B cell (primary cell): ENCODE measurements at regions not wholly inside any gene's neighbourhood (a gene's known extent, or its start where the extent isn't known, plus 50 kb on each side); places are given as distances from the start of the nearest gene placed in this dataset.
"Not testable (repeated sequence)": the region's sequence is repeated elsewhere in the genome, so short reads cannot be mapped to it uniquely, and the experiment has no call there.

Experiments
- ATAC-seq: fragments of 200-7000 bp; cut with Tn5 transposase; one replicate; pipeline ENCODE4 v1.10.0; 2021; ENCODE audit warnings: low read depth, mild to moderate bottlenecking, moderate number of reproducible peaks, moderate library complexity
- CTCF ChIA-PET: fragments of 350-600 bp; sonication (Branson Sonifier 250); formaldehyde crosslinking; loops from one replicate; lab custom pipeline; 2021; ENCODE audit warnings: antibody characterized with exemption, inconsistent platforms; lab: Charles Lee
- POLR2A ChIA-PET: fragments of 350-600 bp; sonication (Branson Sonifier 250); formaldehyde crosslinking; loops from one replicate; lab custom pipeline; 2021; ENCODE audit warnings: antibody characterized with exemption; lab: Charles Lee
- DNase-seq: peaks from one replicate; pipeline ENCODE4 v3.0.0; 2013
- H2AFZ ChIP-seq: 2 replicates; pipeline ENCODE4 v1.6.1; 2012; ENCODE audit warnings: mild to moderate bottlenecking, low read depth, low read length; ENCODE audit not compliant: insufficient read depth, poor library complexity, severe bottlenecking
- H3K27ac ChIP-seq, 2 donors: 1 replicate in 1 of 2; 2 replicates in 1 of 2; pipeline ENCODE4 v1.5.1; 2012 to 2013; ENCODE audit warnings: low read length in 2 of 2, mild to moderate bottlenecking in 2 of 2, moderate library complexity in 1 of 2
- H3K27me3 ChIP-seq, 4 experiments: fragments of 200-600 bp in 1 of 4; sonication (generic) in 1 of 4; replicated peaks in 1 of 4; 1 replicate in 2 of 4; 2 replicates in 2 of 4; pipeline versions ENCODE4 v1.6.1 to v1.7.0; 2013 to 2016; ENCODE audit warnings: low read length in 3 of 4, mild to moderate bottlenecking in 2 of 4, mixed read lengths in 1 of 4, moderate library complexity in 1 of 4; ENCODE audit not compliant: insufficient read depth in 4 of 4, control insufficient read depth in 3 of 4; ENCODE audit errors: control extremely low read depth in 1 of 4
- H3K36me3 ChIP-seq, 2 experiments: replicated peaks in 1 of 2; 1 replicate in 1 of 2; 2 replicates in 1 of 2; pipeline versions ENCODE4 v1.6.1 to v1.7.1; 2013; ENCODE audit warnings: low read length in 1 of 2; ENCODE audit not compliant: insufficient read depth in 2 of 2, control insufficient read depth in 1 of 2; ENCODE audit errors: control extremely low read depth in 1 of 2, extremely low read depth in 1 of 2
- H3K4me1 ChIP-seq, 2 donors: fragments of 200-600 bp in 1 of 2; sonication (generic) in 1 of 2; 1 replicate in 1 of 2; 2 replicates in 1 of 2; pipeline versions ENCODE4 v1.5.1 to v1.6.1; 2013 to 2017; ENCODE audit warnings: low read length in 2 of 2; ENCODE audit not compliant: control insufficient read depth in 2 of 2, insufficient read depth in 2 of 2
- H3K4me2 ChIP-seq: replicated peaks from 2 replicates; pipeline ENCODE3; 2012; ENCODE audit warnings: mild to moderate bottlenecking, low read depth, low read length; ENCODE audit not compliant: poor library complexity, severe bottlenecking
- H3K4me3 ChIP-seq, 5 experiments: fragments of 200-600 bp in 1 of 5; sonication (generic) in 1 of 5; 1 replicate in 3 of 5; 2 replicates in 2 of 5; pipeline versions ENCODE4 v1.5.1 to v1.7.0; 2011 to 2016; ENCODE audit warnings: low read length in 4 of 5, mild to moderate bottlenecking in 4 of 5, low read depth in 2 of 5, control low read depth in 1 of 5, moderate library complexity in 1 of 5; ENCODE audit not compliant: insufficient read depth in 1 of 5; ENCODE audit errors: control extremely low read depth in 1 of 5, extremely low read depth in 1 of 5
- H3K79me2 ChIP-seq: fragments of 200-600 bp; sonication (generic); one replicate; pipeline ENCODE4 v1.6.0; 2016; ENCODE audit warnings: low read length; ENCODE audit not compliant: control insufficient read depth, insufficient read depth
- H3K9ac ChIP-seq: fragments of 200-600 bp; sonication (generic); 2 replicates; pipeline ENCODE4 v1.6.1; 2017; ENCODE audit warnings: mild to moderate bottlenecking, low read length, moderate library complexity
- H3K9me3 ChIP-seq, 3 donors: one replicate each; pipeline versions ENCODE4 v1.6.1 to v1.7.1; 2013; ENCODE audit warnings: low read length in 2 of 3; ENCODE audit not compliant: control insufficient read depth in 2 of 3, insufficient read depth in 1 of 3; ENCODE audit errors: control extremely low read depth in 1 of 3
- H4K20me1 ChIP-seq: 2 replicates; pipeline ENCODE4 v1.6.0; 2012; ENCODE audit warnings: mild to moderate bottlenecking, low read length; ENCODE audit not compliant: insufficient read depth, control insufficient read depth, poor library complexity, severe bottlenecking
- H3K27ac Mint-ChIP-seq: one replicate; pipeline ENCODE4 v1.8.0; 2021; ENCODE audit warnings: mixed read lengths
- H3K27me3 Mint-ChIP-seq: one replicate; pipeline ENCODE4 v1.8.0; 2021; ENCODE audit warnings: mixed read lengths
- H3K4me1 Mint-ChIP-seq: one replicate; pipeline ENCODE4 v1.8.0; 2021; ENCODE audit warnings: mixed read lengths
- H3K4me3 Mint-ChIP-seq: one replicate; pipeline ENCODE4 v1.8.0; 2021; ENCODE audit warnings: mixed read lengths
- H3K9me3 Mint-ChIP-seq: one replicate; pipeline ENCODE4 v1.8.0; 2022; ENCODE audit warnings: mixed read lengths; ENCODE audit not compliant: insufficient read depth
- EZH2 ChIP-seq: IDR thresholded peaks from 2 replicates; pipeline ENCODE4 v1.6.1; 2012; ENCODE audit warnings: borderline replicate concordance, low read depth, mild to moderate bottlenecking, moderate library complexity, low read length; ENCODE audit not compliant: insufficient read depth, poor library complexity, severe bottlenecking
- WGBS: methylation state at CpG from one replicate; pipeline ENCODE4 v1.1.5; 2013; ENCODE audit warnings: missing lambda C conversion rate; ENCODE audit not compliant: insufficient coverage; 5-methylcytosine and 5-hydroxymethylcytosine counted together
- intact Hi-C: fragments of 100-400 bp; cut with micrococcal nuclease; formaldehyde crosslinking; loops from one replicate; pipeline ENCODE4 v1.10.0; 2022
- TF ChIP-seq, protein P1 (sequence below): fragments of 200-600 bp; IDR thresholded peaks from one replicate; pipeline ENCODE4 v1.8.0; 2022; ENCODE audit warnings: antibody characterized with exemption, mild to moderate bottlenecking

DNA sequence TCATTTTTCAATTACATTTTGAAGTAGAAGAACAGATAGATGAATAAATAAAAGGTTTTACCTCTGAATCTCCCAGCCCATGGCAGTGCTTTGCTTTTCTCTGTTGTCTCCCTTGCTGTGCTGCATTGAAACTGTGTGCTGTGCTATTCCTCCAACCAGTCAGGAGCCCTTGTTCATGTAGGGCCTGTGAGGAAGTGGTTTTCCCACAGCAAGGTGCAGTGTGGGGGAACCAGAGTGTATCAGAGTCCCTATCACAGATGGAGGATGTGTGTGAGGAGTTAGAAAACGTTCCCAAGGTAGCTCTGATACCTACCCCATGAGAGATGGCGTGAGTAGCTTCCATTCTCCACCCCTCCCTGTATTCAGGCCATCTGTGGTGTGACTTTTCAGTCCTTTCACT, 72.8 kb upstream of the RALGAPA2 start:
- intact Hi-C loops, result no loop called here
- Mint-ChIP-seq H3K27me3 (peaks cover 16% of the 10 kb centered on the region), H3K4me1 (peaks cover 3% of the 10 kb centered on the region), H3K9me3 (peaks cover 8% of the 10 kb centered on the region), H3K27ac (no peak overlapping the region), H3K4me3 (no peak overlapping the region)
- CTCF ChIA-PET, result no interaction called here
- no peaks in the 10 kb centered on the region for H3K27me3 ChIP-seq
- H3K27ac ChIP-seq, result no peak overlapping the region
- no peak overlapping the region for H3K4me3 ChIP-seq
- H3K79me2 ChIP-seq, result no peaks in the 10 kb centered on the region
- ATAC-seq (no peak), DNase-seq (no peak)
- no peak overlapping the region for H3K4me2 ChIP-seq
- POLR2A ChIA-PET, result no interaction called here
- H3K36me3 ChIP-seq, result no peaks in the 10 kb centered on the region
- no peak for TF ChIP-seq EZH2
- TF ChIP-seq, protein P1, sequence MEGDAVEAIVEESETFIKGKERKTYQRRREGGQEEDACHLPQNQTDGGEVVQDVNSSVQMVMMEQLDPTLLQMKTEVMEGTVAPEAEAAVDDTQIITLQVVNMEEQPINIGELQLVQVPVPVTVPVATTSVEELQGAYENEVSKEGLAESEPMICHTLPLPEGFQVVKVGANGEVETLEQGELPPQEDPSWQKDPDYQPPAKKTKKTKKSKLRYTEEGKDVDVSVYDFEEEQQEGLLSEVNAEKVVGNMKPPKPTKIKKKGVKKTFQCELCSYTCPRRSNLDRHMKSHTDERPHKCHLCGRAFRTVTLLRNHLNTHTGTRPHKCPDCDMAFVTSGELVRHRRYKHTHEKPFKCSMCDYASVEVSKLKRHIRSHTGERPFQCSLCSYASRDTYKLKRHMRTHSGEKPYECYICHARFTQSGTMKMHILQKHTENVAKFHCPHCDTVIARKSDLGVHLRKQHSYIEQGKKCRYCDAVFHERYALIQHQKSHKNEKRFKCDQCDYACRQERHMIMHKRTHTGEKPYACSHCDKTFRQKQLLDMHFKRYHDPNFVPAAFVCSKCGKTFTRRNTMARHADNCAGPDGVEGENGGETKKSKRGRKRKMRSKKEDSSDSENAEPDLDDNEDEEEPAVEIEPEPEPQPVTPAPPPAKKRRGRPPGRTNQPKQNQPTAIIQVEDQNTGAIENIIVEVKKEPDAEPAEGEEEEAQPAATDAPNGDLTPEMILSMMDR, result no peak
- H4K20me1 ChIP-seq, result no peaks in the 10 kb centered on the region
- WGBS, result no CpG with 5 or more reads among the region's 2 CpGs
- no peak overlapping the region for H2AFZ ChIP-seq
- H3K9me3 ChIP-seq, result peaks cover 0 to 12% (median 4%) of the 10 kb centered on the region in 3 donors
- H3K4me1 ChIP-seq, result peaks cover 0 to 5% of the 10 kb centered on the region in 2 donors
- no peak overlapping the region for H3K9ac ChIP-seq

DNA sequence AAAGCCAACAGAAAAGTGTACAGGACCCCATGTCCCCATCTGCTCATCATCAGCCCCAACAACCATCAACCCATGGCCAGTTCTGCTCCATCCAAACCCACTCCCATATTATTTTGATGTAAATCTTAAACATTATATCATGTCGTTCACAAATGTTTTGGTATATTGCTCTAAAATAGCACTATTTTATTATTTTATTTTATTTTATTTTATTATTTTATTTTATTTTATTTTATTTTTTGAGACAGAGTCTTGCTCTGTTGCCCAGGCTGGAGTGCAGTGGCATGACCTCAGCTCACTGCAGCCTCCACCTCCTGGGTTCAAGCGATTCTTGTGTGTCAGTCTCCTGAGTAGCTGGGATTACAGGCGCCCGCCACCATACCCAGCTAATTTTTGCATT, 72.0 kb upstream of the RALGAPA2 start:
- H3K4me3 ChIP-seq, H3K79me2 ChIP-seq, CTCF ChIA-PET, H3K4me1 Mint-ChIP-seq, H3K9ac ChIP-seq, POLR2A ChIA-PET, H3K4me1 ChIP-seq, intact Hi-C loops, ATAC-seq, H3K4me2 ChIP-seq, DNase-seq, H3K4me3 Mint-ChIP-seq, H3K27me3 ChIP-seq, H3K27ac ChIP-seq, H4K20me1 ChIP-seq, H2AFZ ChIP-seq, H3K9me3 Mint-ChIP-seq, H3K27ac Mint-ChIP-seq, H3K36me3 ChIP-seq: not testable (repeated sequence)
- 100% methylated on average over 1 of the region's 4 CpGs for WGBS
- H3K27me3 Mint-ChIP-seq, result peaks cover 17% of the 10 kb centered on the region
- peaks cover 0 to 12% (median 4%) of the 10 kb centered on the region in 3 donors for H3K9me3 ChIP-seq
